UCSD-AML1 (cell line): ENCODE measurements at regions not wholly inside any gene's neighbourhood (a gene's known extent, or its start where the extent isn't known, plus 50 kb on each side); places are given as distances from the start of the nearest gene placed in this dataset.
"Not testable (repeated sequence)": the region's sequence is repeated elsewhere in the genome, so short reads cannot be mapped to it uniquely, and the experiment has no call there.

Source experiments
- DNase-seq: peaks from one replicate; lab custom pipeline; 2025; ENCODE audit not compliant: unreplicated experiment; lab: John Stamatoyannopoulos, UW

GRCh38 chr17:73919033-73919432 lies 274.8 kb upstream of the SDK2 start:
- not testable (repeated sequence) for DNase-seq

GRCh38 chr17:73921306-73921705 lies 277.1 kb upstream of the SDK2 start:
- DNase-seq = no peak

GRCh38 chr17:73924114-73924908 lies 279.2 kb upstream of the RPL38 start:
- no peak for DNase-seq

GRCh38 chr17:73924909-73925186 lies 278.6 kb upstream of the RPL38 start:
- DNase-seq = no peak

GRCh38 chr17:73929860-73930430 lies 273.5 kb upstream of the RPL38 start:
- no peak for DNase-seq

- no peak for DNase-seq
These were observed 271.2 kb upstream of the RPL38 start for GRCh38 chr17:73932216-73932749.

GRCh38 chr17:73933164-73933766 lies 270.2 kb upstream of the RPL38 start:
- DNase-seq = no peak

GRCh38 chr17:73933871-73934270 lies 269.6 kb upstream of the RPL38 start:
- DNase-seq = no peak

GRCh38 chr17:73934696-73935095 lies 268.8 kb upstream of the RPL38 start:
- no peak for DNase-seq

- DNase-seq = no peak
These were observed 266.4 kb upstream of the RPL38 start for GRCh38 chr17:73936908-73937627.

GRCh38 chr17:73938706-73939105 lies 264.8 kb upstream of the RPL38 start:
- DNase-seq = no peak

- DNase-seq = no peak
These were observed 263.7 kb upstream of the RPL38 start for GRCh38 chr17:73939806-73940205.

- no peak for DNase-seq
These were observed 263.0 kb upstream of the RPL38 start for GRCh38 chr17:73940511-73940910.

GRCh38 chr17:73941919-73942530 lies 261.5 kb upstream of the RPL38 start:
- DNase-seq = no peak

- no peak for DNase-seq
These were observed 260.6 kb upstream of the RPL38 start for GRCh38 chr17:73942703-73943415.

GRCh38 chr17:73943416-73944110 lies 259.9 kb upstream of the RPL38 start:
- no peak for DNase-seq

- no peak for DNase-seq
These were observed 259.1 kb upstream of the RPL38 start for GRCh38 chr17:73944366-73944765.

- no peak for DNase-seq
These were observed 256.1 kb upstream of the RPL38 start for GRCh38 chr17:73947281-73947965.

GRCh38 chr17:73947966-73948355 lies 255.5 kb upstream of the RPL38 start:
- DNase-seq = no peak
